H9 (cell line): ENCODE measurements at regions not wholly inside any gene's neighbourhood (a gene's known extent, or its start where the extent isn't known, plus 50 kb on each side); places are given as distances from the start of the nearest gene placed in this dataset.

Source experiments
- DNase-seq: peaks from one replicate; pipeline ENCODE4 v3.0.0-alpha.2; 2017
- H2AFZ ChIP-seq: one replicate; pipeline ENCODE4 v1.6.1; 2013; ENCODE audit warnings: mild to moderate bottlenecking, low read length, control low read depth, moderate library complexity
- H2AK5ac ChIP-seq: 2 replicates; pipeline ENCODE4 v1.6.1; 2013; ENCODE audit warnings: low read length, control low read depth, mixed read lengths; ENCODE audit not compliant: insufficient read length
- H2BK120ac ChIP-seq: one replicate; pipeline ENCODE4 v1.6.1; 2013; ENCODE audit warnings: low read depth, mild to moderate bottlenecking, low read length, control low read depth, inconsistent platforms; ENCODE audit not compliant: poor library complexity, severe bottlenecking
- H2BK12ac ChIP-seq: 2 replicates; pipeline ENCODE4 v1.6.1; 2013; ENCODE audit warnings: low read length, control low read depth, mixed read lengths, low read depth; ENCODE audit not compliant: insufficient read length
- H2BK15ac ChIP-seq: 2 replicates; pipeline ENCODE4 v1.6.1; 2013; ENCODE audit warnings: low read depth, low read length, control low read depth
- H2BK20ac ChIP-seq: one replicate; pipeline ENCODE4 v1.6.1; 2013; ENCODE audit warnings: low read depth, mild to moderate bottlenecking, low read length, control low read depth, inconsistent platforms; ENCODE audit not compliant: poor library complexity, severe bottlenecking
- H2BK5ac ChIP-seq: 2 replicates; pipeline ENCODE4 v1.6.1; 2013; ENCODE audit warnings: low read length, control low read depth, mixed read lengths; ENCODE audit not compliant: insufficient read length
- H3K14ac ChIP-seq: 2 replicates; pipeline ENCODE4 v1.6.1; 2013; ENCODE audit warnings: low read length, control low read depth; ENCODE audit not compliant: insufficient read depth
- H3K18ac ChIP-seq: 2 replicates; pipeline ENCODE4 v1.6.1; 2013; ENCODE audit warnings: low read depth, mild to moderate bottlenecking, mixed read lengths, low read length, control low read depth; ENCODE audit not compliant: insufficient read length
- H3K23ac ChIP-seq: 2 replicates; pipeline ENCODE4 v1.6.1; 2013; ENCODE audit warnings: low read length, control low read depth, mixed read lengths, low read depth; ENCODE audit not compliant: insufficient read length
- H3K23me2 ChIP-seq: 2 replicates; pipeline ENCODE4 v1.6.1; 2013; ENCODE audit warnings: low read depth, mild to moderate bottlenecking, mixed read lengths, low read length, control low read depth; ENCODE audit not compliant: insufficient read length, poor library complexity, severe bottlenecking
- H3K27ac ChIP-seq: 2 replicates; pipeline ENCODE4 v1.5.1; 2013; ENCODE audit warnings: low read length, control low read depth, mixed read lengths, low read depth; ENCODE audit not compliant: insufficient read length
- H3K27me3 ChIP-seq: 2 replicates; pipeline ENCODE4 v1.6.1; 2013; ENCODE audit warnings: low read length, control low read depth, inconsistent platforms; ENCODE audit not compliant: insufficient read depth
- H3K4ac ChIP-seq: 2 replicates; pipeline ENCODE4 v1.6.1; 2013; ENCODE audit warnings: low read depth, mild to moderate bottlenecking, control low read depth, inconsistent platforms, low read length, moderate library complexity
- H3K4me1 ChIP-seq: 2 replicates; pipeline ENCODE4 v1.6.1; 2013; ENCODE audit warnings: low read length, control low read depth, inconsistent platforms; ENCODE audit not compliant: insufficient read depth
- H3K4me2 ChIP-seq: 2 replicates; pipeline ENCODE4 v1.6.1; 2013; ENCODE audit warnings: low read length, control low read depth, mixed read lengths; ENCODE audit not compliant: insufficient read length, insufficient read depth
- H3K56ac ChIP-seq: 2 replicates; pipeline ENCODE4 v1.6.1; 2013; ENCODE audit warnings: low read depth, mild to moderate bottlenecking, mixed read lengths, low read length, control low read depth; ENCODE audit not compliant: insufficient read length
- H3K79me1 ChIP-seq: 2 replicates; pipeline ENCODE4 v1.6.1; 2013; ENCODE audit warnings: low read depth, mild to moderate bottlenecking, moderate library complexity, low read length, control low read depth, inconsistent platforms; ENCODE audit not compliant: insufficient read depth, poor library complexity, severe bottlenecking
- H3K79me2 ChIP-seq: 2 replicates; pipeline ENCODE4 v1.6.1; 2013; ENCODE audit warnings: low read length, control low read depth, inconsistent platforms; ENCODE audit not compliant: insufficient read depth
- H3K9ac ChIP-seq: 2 replicates; pipeline ENCODE4 v1.6.1; 2013; ENCODE audit warnings: low read length, control low read depth, mixed read lengths; ENCODE audit not compliant: insufficient read length; ENCODE audit errors: extremely low read depth
- H3K9me3 ChIP-seq: one replicate; pipeline ENCODE4 v1.6.1; 2013; ENCODE audit warnings: low read depth, low read length, inconsistent platforms; ENCODE audit not compliant: control insufficient read depth
- H3T11ph ChIP-seq: one replicate; pipeline ENCODE4 v1.6.1; 2013; ENCODE audit warnings: mild to moderate bottlenecking, low read length, control low read depth, inconsistent platforms
- H4K20me1 ChIP-seq: one replicate; pipeline ENCODE4 v1.6.1; 2013; ENCODE audit not compliant: control insufficient read depth, insufficient read length, insufficient read depth
- H4K5ac ChIP-seq: 2 replicates; pipeline ENCODE4 v1.6.1; 2013; ENCODE audit warnings: low read depth, mild to moderate bottlenecking, mixed read lengths, low read length, control low read depth; ENCODE audit not compliant: insufficient read length
- H4K8ac ChIP-seq: replicated peaks from 2 replicates; pipeline ENCODE4 v1.6.1; 2013; ENCODE audit warnings: low read length, control low read depth, mixed read lengths, low read depth; ENCODE audit not compliant: insufficient read length
- H4K91ac ChIP-seq: 2 replicates; pipeline ENCODE4 v1.6.1; 2013; ENCODE audit warnings: low read depth, mild to moderate bottlenecking, moderate library complexity, mixed read lengths, low read length, control low read depth; ENCODE audit not compliant: insufficient read length
- H3K27ac Mint-ChIP-seq, 3 experiments: 2 replicates in 2 of 3; 3 replicates in 1 of 3; pipeline ENCODE4 v1.8.0; 2020 to 2021; ENCODE audit warnings: mixed read lengths in 3 of 3, mild to moderate bottlenecking in 1 of 3, moderate library complexity in 1 of 3
- H3K27me3 Mint-ChIP-seq: 2 replicates; pipeline ENCODE4 v1.8.0; 2021; ENCODE audit warnings: low read depth, mild to moderate bottlenecking, moderate library complexity, mixed read lengths
- H3K36me3 Mint-ChIP-seq, 3 experiments: 2 replicates in 2 of 3; 3 replicates in 1 of 3; pipeline ENCODE4 v1.8.0; 2020 to 2021; ENCODE audit warnings: low read depth in 3 of 3, mixed read lengths in 3 of 3; ENCODE audit not compliant: insufficient read depth in 1 of 3
- H3K4me1 Mint-ChIP-seq, 2 experiments: 2 replicates each; pipeline ENCODE4 v1.8.0; 2020; ENCODE audit warnings: mixed read lengths in 2 of 2
- H3K4me3 Mint-ChIP-seq, 2 experiments: 2 replicates in 1 of 2; 3 replicates in 1 of 2; pipeline ENCODE4 v1.8.0; 2020 to 2021; ENCODE audit warnings: mild to moderate bottlenecking in 2 of 2, mixed read lengths in 2 of 2, moderate library complexity in 1 of 2
- H3K9me3 Mint-ChIP-seq, 2 experiments: 2 replicates in 1 of 2; 3 replicates in 1 of 2; pipeline ENCODE4 v1.8.0; 2020; ENCODE audit warnings: mild to moderate bottlenecking in 2 of 2, mixed read lengths in 2 of 2, moderate library complexity in 1 of 2
- CTCF ChIP-seq: fragments of 200-600 bp; sonication (generic); conservative IDR thresholded peaks from 3 replicates; pipeline ENCODE4 v1.8.0; 2021; ENCODE audit warnings: antibody characterized with exemption, mild to moderate bottlenecking
- WGBS: extraction: QIAGEN DNeasy Blood & Tissue Kit; methylation state at CpG from one replicate; pipeline ENCODE4 v1.1.7; 2013; ENCODE audit warnings: missing lambda C conversion rate, low lambda C conversion rate, mixed read lengths; ENCODE audit not compliant: insufficient read length; ENCODE audit errors: extremely low coverage; 5-methylcytosine and 5-hydroxymethylcytosine counted together

DNA sequence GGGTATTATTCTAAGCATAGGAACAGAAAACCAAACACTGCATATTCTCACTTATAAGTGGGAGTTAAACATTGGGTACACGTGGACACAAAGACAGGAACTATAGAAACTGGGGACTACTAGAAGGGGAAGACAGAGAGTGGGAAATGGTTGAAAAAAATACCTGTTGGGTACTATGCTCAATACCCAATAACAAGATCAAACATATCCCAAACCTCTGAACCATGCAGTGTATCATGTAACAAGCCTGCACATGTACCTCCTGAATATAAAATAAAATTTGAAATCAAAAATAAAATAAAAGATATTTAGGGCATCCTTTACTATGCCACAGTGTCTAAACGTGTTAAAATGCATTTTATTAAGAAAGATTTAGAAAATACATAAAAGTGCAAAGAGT is 221.0 kb upstream of the TFPI start:
- H2BK12ac ChIP-seq = no peak overlapping the region
- H3K14ac ChIP-seq = no peak overlapping the region
- H3K4me1 ChIP-seq = no peaks in the 10 kb centered on the region
- no peaks in the 10 kb centered on the region for H3K79me1 ChIP-seq
- H3K18ac ChIP-seq = no peak overlapping the region
- H4K8ac ChIP-seq = no peak overlapping the region
- no peaks in the 10 kb centered on the region for H3K23me2 ChIP-seq
- H2AK5ac ChIP-seq = no peak overlapping the region
- H3K4me2 ChIP-seq = no peak overlapping the region
- H3K27me3 Mint-ChIP-seq = no peaks in the 10 kb centered on the region
- H2BK15ac ChIP-seq = no peak overlapping the region
- no peak overlapping the region for H3K56ac ChIP-seq
- H3K27me3 ChIP-seq = no peaks in the 10 kb centered on the region
- peaks cover 3 to 4% of the 10 kb centered on the region in 2 experiments; a peak in 3 of 5 replicates for H3K9me3 Mint-ChIP-seq
- H4K20me1 ChIP-seq = no peaks in the 10 kb centered on the region
- no peak overlapping the region for H4K5ac ChIP-seq
- no peak overlapping the region for H3K23ac ChIP-seq
- peaks cover 22 to 34% of the 10 kb centered on the region in 2 experiments for H3K4me1 Mint-ChIP-seq
- WGBS = no CpG with 5 or more reads among the region's 2 CpGs
- H3K4me3 Mint-ChIP-seq = no peak overlapping the region
- no peak overlapping the region for H3K27ac Mint-ChIP-seq
- TF ChIP-seq CTCF = no peak
- H3K36me3 Mint-ChIP-seq = peaks cover 0 to 3% (median 0%) of the 10 kb centered on the region in 3 experiments; a peak in 1 of 7 replicates
- no peak overlapping the region for H3K9ac ChIP-seq
- H2BK20ac ChIP-seq = no peak overlapping the region
- DNase-seq = no peak
- no peak overlapping the region for H2BK5ac ChIP-seq
- H3K27ac ChIP-seq = no peak overlapping the region
- H3K9me3 ChIP-seq = no peaks in the 10 kb centered on the region
- no peak overlapping the region for H4K91ac ChIP-seq
- no peak overlapping the region for H2AFZ ChIP-seq
- no peaks in the 10 kb centered on the region for H3K79me2 ChIP-seq
- H2BK120ac ChIP-seq = no peak overlapping the region
- H3K4ac ChIP-seq = no peak overlapping the region
- H3T11ph ChIP-seq = no peak overlapping the region
